ENCODE measurements at regions not wholly inside any gene's neighbourhood (a gene's known extent, or its start where the extent isn't known, plus 50 kb on each side); places are given as distances from the start of the nearest gene placed in this dataset.

- intact Hi-C loops (cut with DNase I) = no loop called here
- H3K9me3 ChIP-seq = no peaks in the 10 kb centered on the region
- DNase-seq (ENCODE audit: low spot score in 2 of 2) = no peak
- no peak for TF ChIP-seq CTCF (IDR thresholded peaks at IDR 0.05)
- no peaks in the 10 kb centered on the region for H3K4me1 ChIP-seq
- H3K27me3 ChIP-seq = no peaks in the 10 kb centered on the region
- no peaks in the 10 kb centered on the region for H3K36me3 ChIP-seq
- no peak overlapping the region for H3K27ac ChIP-seq
- no peak overlapping the region for H3K4me3 ChIP-seq
Observed at GRCh38 chr1:58924016-58924565, 140.2 kb upstream of the JUN start.

GRCh38 chr1:58924821-58925220 is 141.0 kb upstream of the JUN start:
- no peaks in the 10 kb centered on the region for H3K36me3 ChIP-seq
- no peak for DNase-seq (ENCODE audit: low spot score in 2 of 2)
- H3K4me3 ChIP-seq = no peak overlapping the region
- H3K27ac ChIP-seq = no peak overlapping the region
- no peaks in the 10 kb centered on the region for H3K4me1 ChIP-seq
- no peak for TF ChIP-seq CTCF (IDR thresholded peaks at IDR 0.05)
- no peaks in the 10 kb centered on the region for H3K27me3 ChIP-seq
- H3K9me3 ChIP-seq = no peaks in the 10 kb centered on the region
- intact Hi-C loops (cut with DNase I) = no loop called here

GRCh38 chr1:58925247-58925646 is 141.4 kb upstream of the JUN start:
- H3K27me3 ChIP-seq = no peaks in the 10 kb centered on the region

GRCh38 chr1:58926152-58926551 is 142.3 kb upstream of the JUN start:
- no peak for DNase-seq (ENCODE audit: low spot score in 2 of 2)
- intact Hi-C loops (cut with DNase I) = no loop called here

More at GRCh38 chr1:58925247-58925646, 141.4 kb upstream of the JUN start:
- Histone ChIP-seq H3K36me3 (no peaks in the 10 kb centered on the region), H3K9me3 (no peaks in the 10 kb centered on the region), H3K4me3 (no peak overlapping the region), H3K4me1 (no peaks in the 10 kb centered on the region), H3K27ac (no peak overlapping the region)
- intact Hi-C loops (cut with DNase I) = no loop called here
- no peak for DNase-seq (ENCODE audit: low spot score in 2 of 2)
- no peak for TF ChIP-seq CTCF (IDR thresholded peaks at IDR 0.05)

GRCh38 chr1:58927041-58927721 is 143.3 kb upstream of the JUN start:
- intact Hi-C loops (cut with DNase I) = no loop called here
- no peak for DNase-seq (ENCODE audit: low spot score in 2 of 2)
- Histone ChIP-seq H3K4me3 (no peak overlapping the region), H3K9me3 (no peaks in the 10 kb centered on the region), H3K27ac (no peak overlapping the region), H3K27me3 (no peaks in the 10 kb centered on the region), H3K4me1 (no peaks in the 10 kb centered on the region), H3K36me3 (no peaks in the 10 kb centered on the region)
- TF ChIP-seq CTCF (IDR thresholded peaks at IDR 0.05) = no peak

More at GRCh38 chr1:58926152-58926551, 142.3 kb upstream of the JUN start:
- Histone ChIP-seq H3K27me3 (no peaks in the 10 kb centered on the region), H3K4me3 (no peak overlapping the region), H3K9me3 (no peaks in the 10 kb centered on the region), H3K36me3 (no peaks in the 10 kb centered on the region), H3K4me1 (no peaks in the 10 kb centered on the region), H3K27ac (no peak overlapping the region)
- TF ChIP-seq CTCF (IDR thresholded peaks at IDR 0.05) = no peak

Measured in ascending aorta (tissue), 2 donors.